ENCODE measurements at regions not wholly inside any gene's neighbourhood (a gene's known extent, or its start where the extent isn't known, plus 50 kb on each side); places are given as distances from the start of the nearest gene placed in this dataset.

GRCh38 chr3:181133832-181134231 lies 144.3 kb upstream of the DNAJC19 start:
- no peak for TF ChIP-seq CTCF (IDR thresholded peaks at IDR 0.05; ENCODE audit: insufficient read depth, low read length, poor library complexity, severe bottlenecking)
- no peak for TF ChIP-seq EZH2phosphoT487 (conservative IDR thresholded peaks at IDR 0.05; ENCODE audit: low read length)

All from SU-DHL-6 (cell line).